ENCODE measurements at regions not wholly inside any gene's neighbourhood (a gene's known extent, or its start where the extent isn't known, plus 50 kb on each side); places are given as distances from the start of the nearest gene placed in this dataset.

GRCh38 chr16:73265935-73266334, 218.0 kb upstream of the ZFHX3 start:
- TF ChIP-seq POLR2A (IDR thresholded peaks at IDR 0.05) (no peak), CTCF (IDR thresholded peaks at IDR 0.05) (no peak)

All from right lobe of liver (tissue), 4 donors.